ENCODE measurements at regions not wholly inside any gene's neighbourhood (a gene's known extent, or its start where the extent isn't known, plus 50 kb on each side); places are given as distances from the start of the nearest gene placed in this dataset.
A peak's percentile ranks its signal among the peaks of the same experiment; 100 is the strongest.
"Not testable (repeated sequence)": the region's sequence is repeated elsewhere in the genome, so short reads cannot be mapped to it uniquely, and the experiment has no call there.

DNA sequence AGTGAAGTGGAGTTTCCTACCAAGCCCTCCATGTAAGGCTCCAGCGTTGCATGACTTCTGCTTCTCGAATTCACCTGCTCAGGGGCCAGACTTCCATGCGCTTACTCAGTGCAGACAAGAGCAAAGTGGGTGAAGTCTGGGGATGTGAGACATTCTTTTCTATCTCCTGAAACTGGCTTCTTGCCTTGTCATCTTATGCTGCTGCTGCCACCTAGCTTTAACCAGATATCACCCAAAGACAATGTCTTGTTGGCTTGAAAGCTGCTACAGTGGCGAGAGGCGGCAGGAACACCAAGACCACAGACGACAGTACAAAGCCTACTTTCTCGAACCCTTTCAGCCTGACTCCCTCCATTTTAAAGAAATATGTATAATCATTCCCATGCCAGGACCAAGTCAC is 103.6 kb upstream of the ADGRG2 start:
- no peaks in the 10 kb centered on the region for H3K9me3 ChIP-seq (replicated peaks)
- TF ChIP-seq, protein P1, sequence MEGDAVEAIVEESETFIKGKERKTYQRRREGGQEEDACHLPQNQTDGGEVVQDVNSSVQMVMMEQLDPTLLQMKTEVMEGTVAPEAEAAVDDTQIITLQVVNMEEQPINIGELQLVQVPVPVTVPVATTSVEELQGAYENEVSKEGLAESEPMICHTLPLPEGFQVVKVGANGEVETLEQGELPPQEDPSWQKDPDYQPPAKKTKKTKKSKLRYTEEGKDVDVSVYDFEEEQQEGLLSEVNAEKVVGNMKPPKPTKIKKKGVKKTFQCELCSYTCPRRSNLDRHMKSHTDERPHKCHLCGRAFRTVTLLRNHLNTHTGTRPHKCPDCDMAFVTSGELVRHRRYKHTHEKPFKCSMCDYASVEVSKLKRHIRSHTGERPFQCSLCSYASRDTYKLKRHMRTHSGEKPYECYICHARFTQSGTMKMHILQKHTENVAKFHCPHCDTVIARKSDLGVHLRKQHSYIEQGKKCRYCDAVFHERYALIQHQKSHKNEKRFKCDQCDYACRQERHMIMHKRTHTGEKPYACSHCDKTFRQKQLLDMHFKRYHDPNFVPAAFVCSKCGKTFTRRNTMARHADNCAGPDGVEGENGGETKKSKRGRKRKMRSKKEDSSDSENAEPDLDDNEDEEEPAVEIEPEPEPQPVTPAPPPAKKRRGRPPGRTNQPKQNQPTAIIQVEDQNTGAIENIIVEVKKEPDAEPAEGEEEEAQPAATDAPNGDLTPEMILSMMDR (IDR thresholded peaks at IDR 0.05; ENCODE audit: borderline replicate concordance), result peak; percentile 34
- intact Hi-C loops (cut with micrococcal nuclease), result no loop called here

DNA sequence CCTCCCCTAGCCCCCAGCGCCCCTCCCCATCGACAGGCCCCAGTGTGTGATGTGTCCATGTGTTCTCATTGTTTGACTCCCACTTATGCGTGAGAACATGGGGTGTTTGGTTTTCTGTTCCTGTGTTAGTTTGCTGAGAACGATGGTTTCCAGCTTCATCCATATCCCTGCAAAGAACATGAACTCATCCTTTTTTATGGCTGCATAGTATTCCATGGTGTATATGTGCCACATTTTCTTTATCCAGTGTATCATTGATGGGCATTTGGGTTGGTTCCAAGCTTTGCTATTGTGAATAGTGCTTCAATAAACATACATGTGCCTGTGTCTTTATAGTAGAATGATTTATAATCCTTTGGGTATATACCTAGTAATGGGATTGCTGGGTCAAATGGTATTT is 107.6 kb upstream of the ADGRG2 start:
- H3K27ac ChIP-seq (replicated peaks); intact Hi-C loops (cut with micrococcal nuclease); H3K27me3 ChIP-seq (ENCODE audit: low read depth); DNase-seq; H3K9me3 ChIP-seq (replicated peaks); H3K4me1 ChIP-seq; H3K36me3 ChIP-seq; H3K4me3 ChIP-seq: not testable (repeated sequence)

More for the DNA sequence above, 103.6 kb upstream of the ADGRG2 start:
- Histone ChIP-seq H3K27ac (replicated peaks) (no peak overlapping the region), H3K27me3 (ENCODE audit: low read depth) (no peaks in the 10 kb centered on the region), H3K4me1 (no peaks in the 10 kb centered on the region), H3K4me3 (no peak overlapping the region), H3K36me3 (no peaks in the 10 kb centered on the region)
- DNase-seq, result no peak

- Histone ChIP-seq H3K27me3 (ENCODE audit: low read depth) (no peaks in the 10 kb centered on the region), H3K9me3 (replicated peaks) (no peaks in the 10 kb centered on the region), H3K36me3 (no peaks in the 10 kb centered on the region), H3K4me1 (no peaks in the 10 kb centered on the region), H3K4me3 (no peak overlapping the region), H3K27ac (replicated peaks) (no peak overlapping the region)
- no peak for DNase-seq
- intact Hi-C loops (cut with micrococcal nuclease), result no loop called here
- TF ChIP-seq, protein P1 (IDR thresholded peaks at IDR 0.05; ENCODE audit: borderline replicate concordance), result no peak
Measured at GRCh38 chrX:19237901-19238300, 105.8 kb upstream of the PDHA1 start.

DNA sequence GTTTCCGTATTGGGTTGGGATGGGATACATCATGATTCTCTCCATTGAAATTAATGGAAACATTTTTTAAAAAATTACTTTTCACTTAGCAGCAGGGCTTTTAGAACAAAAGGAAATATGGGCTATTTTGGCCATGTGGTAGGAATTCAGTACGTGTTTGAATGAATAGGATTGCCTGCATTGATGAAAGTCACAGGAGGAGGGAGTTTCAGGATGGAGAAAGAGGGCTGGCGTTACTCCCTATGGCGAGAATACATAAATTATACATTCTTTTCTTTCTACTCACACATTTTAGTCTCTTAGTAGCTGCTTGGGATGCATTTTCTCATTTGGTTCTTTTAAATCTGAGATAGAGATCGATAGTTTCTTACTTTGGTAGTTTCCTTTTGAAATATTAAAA is 100.3 kb upstream of the PDHA1 start:
- intact Hi-C loops (cut with micrococcal nuclease), result no loop called here

DNA sequence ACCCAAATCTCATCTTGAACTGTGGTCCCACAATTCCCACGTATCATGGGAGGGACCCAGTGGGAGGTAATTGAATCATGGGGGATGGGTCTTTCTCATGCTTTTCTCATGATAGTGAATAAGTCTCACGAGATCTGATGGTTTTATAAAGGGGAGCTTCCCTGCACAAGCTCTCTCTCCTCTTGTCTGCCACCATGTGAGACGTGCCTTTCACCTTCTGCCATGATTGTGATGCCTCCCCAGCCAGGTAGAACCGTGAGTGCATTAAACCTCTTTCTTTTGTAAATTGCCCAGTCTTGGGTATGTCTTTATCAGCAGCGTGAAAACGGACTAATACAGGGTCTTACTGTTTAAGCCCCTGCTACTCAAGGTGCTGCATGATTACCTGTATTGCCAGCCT is 98.8 kb upstream of the PDHA1 start:
- intact Hi-C loops (cut with micrococcal nuclease); H3K36me3 ChIP-seq; H3K9me3 ChIP-seq (replicated peaks); H3K4me3 ChIP-seq; H3K27ac ChIP-seq (replicated peaks); H3K4me1 ChIP-seq; DNase-seq; H3K27me3 ChIP-seq (ENCODE audit: low read depth): not testable (repeated sequence)

More for the DNA sequence above, 100.3 kb upstream of the PDHA1 start:
- Histone ChIP-seq H3K4me3 (no peak overlapping the region), H3K27me3 (ENCODE audit: low read depth) (no peaks in the 10 kb centered on the region), H3K4me1 (no peaks in the 10 kb centered on the region), H3K27ac (replicated peaks) (no peak overlapping the region), H3K9me3 (replicated peaks) (no peaks in the 10 kb centered on the region), H3K36me3 (no peaks in the 10 kb centered on the region)
- TF ChIP-seq, protein P1 (IDR thresholded peaks at IDR 0.05; ENCODE audit: borderline replicate concordance), result no peak
- no peak for DNase-seq

DNA sequence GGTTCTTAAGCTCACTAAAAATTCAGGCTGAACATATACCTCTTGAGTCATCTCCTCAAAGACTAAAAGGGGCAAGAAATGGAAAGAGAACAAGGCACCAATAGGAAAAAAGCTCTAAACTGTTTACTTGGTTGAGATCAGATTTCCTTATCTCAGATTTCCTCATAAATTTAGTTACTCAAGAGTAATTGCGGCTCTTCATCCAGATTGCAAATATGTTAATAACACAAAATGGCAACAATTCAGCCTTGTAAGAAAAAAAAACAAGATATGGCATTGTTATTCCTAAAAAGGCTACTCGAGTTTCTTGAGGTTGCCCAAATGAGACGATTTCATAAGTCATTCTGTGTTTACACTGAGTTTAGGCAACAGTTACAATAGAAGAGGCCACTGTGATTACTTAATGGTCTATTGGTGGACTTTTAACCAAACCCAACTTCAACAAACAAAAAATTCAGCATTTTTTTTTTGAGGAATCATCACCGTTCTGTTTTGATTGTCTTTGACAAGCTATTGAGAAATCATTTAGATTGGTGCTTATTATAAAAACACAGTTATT is 97.9 kb upstream of the PDHA1 start:
- Histone ChIP-seq H3K4me3 (no peak overlapping the region), H3K27ac (replicated peaks) (no peak overlapping the region), H3K9me3 (replicated peaks) (no peaks in the 10 kb centered on the region), H3K4me1 (no peaks in the 10 kb centered on the region), H3K36me3 (no peaks in the 10 kb centered on the region), H3K27me3 (ENCODE audit: low read depth) (no peaks in the 10 kb centered on the region)
- no peak for DNase-seq
- intact Hi-C loops (cut with micrococcal nuclease), result no loop called here
- TF ChIP-seq, protein P1 (IDR thresholded peaks at IDR 0.05; ENCODE audit: borderline replicate concordance), result no peak

DNA sequence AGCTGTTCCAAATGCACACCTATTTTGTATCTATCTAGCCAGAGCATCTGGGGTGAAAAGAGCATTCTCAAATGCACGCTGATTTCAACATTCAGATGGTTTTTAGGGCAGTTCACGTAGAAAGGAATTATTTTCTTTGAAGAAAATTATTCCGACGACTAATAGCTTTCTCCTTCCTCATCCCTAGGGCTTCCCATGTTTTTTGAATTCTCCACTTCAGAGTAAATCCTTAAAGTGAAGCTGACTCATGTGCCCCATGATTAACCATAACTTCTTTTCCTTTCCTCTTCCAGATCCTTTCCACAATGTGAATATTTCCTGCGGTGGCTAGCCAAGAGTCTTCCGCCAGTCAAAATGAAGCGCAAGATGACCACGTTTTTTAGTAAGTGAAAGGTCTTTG is 86.7 kb upstream of the PDHA1 start:
- no peak overlapping the region for H3K4me3 ChIP-seq
- TF ChIP-seq, protein P1 (IDR thresholded peaks at IDR 0.05; ENCODE audit: borderline replicate concordance), result no peak

DNA sequence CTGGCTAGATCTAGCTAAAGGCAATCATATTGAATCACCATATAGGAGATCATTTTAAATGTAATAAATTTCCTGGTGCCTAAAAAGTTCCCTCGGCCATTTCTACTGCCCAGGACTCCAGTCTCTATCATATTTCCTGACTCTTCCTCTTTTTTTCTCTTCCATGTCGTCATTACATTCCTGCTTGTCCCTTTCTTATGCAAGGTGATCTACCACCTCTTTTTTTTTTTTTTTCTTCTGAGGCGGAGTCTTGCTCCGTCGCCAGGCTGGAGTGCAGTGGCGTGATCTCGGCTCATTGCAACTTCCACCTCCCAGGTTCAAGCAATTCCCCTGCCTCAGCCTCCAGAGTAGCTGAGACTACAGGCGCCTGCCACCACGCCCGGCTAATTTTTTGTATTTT is 82.7 kb upstream of the PDHA1 start:
- H3K4me3 ChIP-seq; intact Hi-C loops (cut with micrococcal nuclease); H3K27ac ChIP-seq (replicated peaks); H3K9me3 ChIP-seq (replicated peaks); H3K27me3 ChIP-seq (ENCODE audit: low read depth); H3K36me3 ChIP-seq; DNase-seq; H3K4me1 ChIP-seq: not testable (repeated sequence)

More for the DNA sequence above, 86.7 kb upstream of the PDHA1 start:
- no peak overlapping the region for H3K27ac ChIP-seq (replicated peaks)
- intact Hi-C loops (cut with micrococcal nuclease), result no loop called here
- peaks cover 5% of the 10 kb centered on the region for H3K9me3 ChIP-seq (replicated peaks)
- no peaks in the 10 kb centered on the region for H3K4me1 ChIP-seq
- H3K36me3 ChIP-seq, result no peaks in the 10 kb centered on the region
- H3K27me3 ChIP-seq (ENCODE audit: low read depth), result no peaks in the 10 kb centered on the region
- DNase-seq, result no peak
